HCT116 (cell line): ENCODE measurements at regions not wholly inside any gene's neighbourhood (a gene's known extent, or its start where the extent isn't known, plus 50 kb on each side); places are given as distances from the start of the nearest gene placed in this dataset.

Experiments
- ATAC-seq: fragments of 200-7000 bp; cut with Tn5 transposase; 2 replicates; pipeline ENCODE4 v1.9.1; 2020; ENCODE audit warnings: mild to moderate bottlenecking, moderate library complexity
- BruUV-seq: library from RNA; stranded (reverse); fragments of 400-500 nt; replicated peaks from 2 replicates; lab custom pipeline; 2021; lab: Mats Ljungman, UMichigan
- CTCF ChIA-PET: fragments of 300-600 bp; sonication (Branson Sonifier 250); formaldehyde crosslinking; loops from one replicate; lab custom pipeline; 2021; ENCODE audit warnings: antibody characterized with exemption; lab: Charles Lee
- POLR2A ChIA-PET: fragments of 300-600, 350-600 bp; sonication (Branson Sonifier 250); formaldehyde crosslinking; loops from one replicate; lab custom pipeline; 2021; ENCODE audit warnings: antibody characterized with exemption; lab: Charles Lee
- RAD21 ChIA-PET, 2 experiments: fragments of 300-600 bp; sonication (Branson Sonifier 250); formaldehyde crosslinking; loops; one replicate each; lab custom pipeline; 2023; ENCODE audit warnings: low total read pairs in 2 of 2; ENCODE audit not compliant: uncharacterized antibody in 2 of 2, unreplicated experiment in 2 of 2, low non-redundant PET in 1 of 2; lab: Charles Lee
- DNase-seq: peaks from one replicate; pipeline ENCODE4 v3.0.0-alpha.2; 2010; ENCODE audit warnings: low read depth, low spot score
- H2AFZ ChIP-seq: fragments of 200-600 bp; shearing (Covaris generic), sonication (generic); 2 replicates; pipeline ENCODE4 v1.6.1; 2017; ENCODE audit warnings: low read depth, mixed run types, mixed read lengths, antibody characterized with exemption, low read length; ENCODE audit not compliant: poor library complexity, severe bottlenecking
- H3K27ac ChIP-seq: 2 replicates; pipeline ENCODE4 v1.5.1; 2012; ENCODE audit warnings: low read depth, low read length
- H3K27me3 ChIP-seq: fragments of 200-600 bp; sonication (generic); 2 replicates; pipeline ENCODE4 v1.6.1; 2016; ENCODE audit warnings: mixed run types, low read length, mixed read lengths; ENCODE audit not compliant: insufficient read depth
- H3K36me3 ChIP-seq, 2 experiments: fragments of 200-500 bp in 1 of 2; fragments of 200-600 bp in 1 of 2; sonication (Bioruptor generic) in 1 of 2; sonication (generic) in 1 of 2; 2 replicates each; pipeline versions ENCODE4 v1.5.1 to v1.6.1; 2014 to 2016; ENCODE audit warnings: low read length in 2 of 2, inconsistent platforms in 1 of 2, mixed read lengths in 1 of 2, mixed run types in 1 of 2; ENCODE audit not compliant: insufficient read depth in 2 of 2, control insufficient read depth in 1 of 2
- H3K4me1 ChIP-seq, 2 experiments: fragments of 200-600 bp in 1 of 2; sonication (generic) in 1 of 2; 2 replicates each; pipeline versions ENCODE4 v1.5.1 to v1.6.1; 2012 to 2017; ENCODE audit warnings: low read length in 2 of 2, inconsistent platforms in 1 of 2, mild to moderate bottlenecking in 1 of 2, mixed read lengths in 1 of 2, mixed run types in 1 of 2, moderate library complexity in 1 of 2; ENCODE audit not compliant: insufficient read depth in 2 of 2, control insufficient read depth in 1 of 2
- H3K4me2 ChIP-seq: fragments of 200-600 bp; sonication (generic); 2 replicates; pipeline ENCODE4 v1.6.1; 2017; ENCODE audit warnings: mixed run types, low read length, mixed read lengths
- H3K4me3 ChIP-seq, 2 experiments: fragments of 200-600 bp in 1 of 2; sonication (generic) in 1 of 2; replicated peaks in 1 of 2; 2 replicates each; pipeline ENCODE4 v1.5.1; 2011 to 2016; ENCODE audit warnings: low read length in 2 of 2, control low read depth in 1 of 2, low read depth in 1 of 2, mild to moderate bottlenecking in 1 of 2, mixed read lengths in 1 of 2, mixed run types in 1 of 2
- H3K79me2 ChIP-seq: fragments of 200-600 bp; sonication (generic); 2 replicates; pipeline ENCODE4 v1.6.1; 2017; ENCODE audit warnings: mild to moderate bottlenecking, mixed run types, low read length, moderate library complexity, mixed read lengths; ENCODE audit not compliant: insufficient read depth
- H3K9ac ChIP-seq: fragments of 200-600 bp; sonication (generic); 2 replicates; pipeline ENCODE4 v1.6.1; 2016; ENCODE audit warnings: low read length, mixed read lengths
- H3K9me2 ChIP-seq: fragments of 200-600 bp; sonication (generic), shearing (Covaris generic); 2 replicates; pipeline ENCODE4 v1.6.1; 2017; ENCODE audit warnings: mixed run types, mild to moderate bottlenecking, moderate library complexity; ENCODE audit not compliant: insufficient read depth
- H3K9me3 ChIP-seq, 2 experiments: fragments of 200-500 bp in 1 of 2; fragments of 200-600 bp in 1 of 2; sonication (Bioruptor generic) in 1 of 2; sonication (generic) in 1 of 2; 2 replicates each; pipeline ENCODE4 v1.6.1; 2014 to 2017; ENCODE audit warnings: low read length in 2 of 2, mixed read lengths in 2 of 2, inconsistent platforms in 1 of 2, low read depth in 1 of 2, mild to moderate bottlenecking in 1 of 2, mixed run types in 1 of 2, moderate library complexity in 1 of 2; ENCODE audit not compliant: control insufficient read depth in 1 of 2, insufficient read depth in 1 of 2
- H4K20me1 ChIP-seq: fragments of 200-600 bp; sonication (generic), shearing (Covaris generic); 2 replicates; pipeline ENCODE4 v1.6.1; 2017; ENCODE audit warnings: mixed run types, mild to moderate bottlenecking, moderate library complexity; ENCODE audit not compliant: insufficient read depth
- CBX3 ChIP-seq: IDR thresholded peaks from 2 replicates; pipeline ENCODE4 v1.6.1; 2012; ENCODE audit warnings: low read depth
- CEBPB ChIP-seq: IDR thresholded peaks from 2 replicates; pipeline ENCODE4 v1.6.1; 2012; ENCODE audit warnings: low read depth
- ELF1 ChIP-seq: IDR thresholded peaks from 2 replicates; pipeline ENCODE4 v1.6.1; 2012; ENCODE audit warnings: low read depth, borderline replicate concordance
- FOSL1 ChIP-seq: IDR thresholded peaks from 2 replicates; pipeline ENCODE4 v1.6.1; 2012; ENCODE audit warnings: low read depth
- JUND ChIP-seq: IDR thresholded peaks from 2 replicates; pipeline ENCODE4 v1.6.1; 2012
- POLR2A ChIP-seq: IDR thresholded peaks from 2 replicates; pipeline ENCODE4 v1.7.0; 2011; ENCODE audit warnings: borderline replicate concordance; ENCODE audit not compliant: insufficient read depth, insufficient read length; ENCODE audit errors: extremely low read depth
- POLR2AphosphoS5 ChIP-seq: IDR thresholded peaks from 2 replicates; pipeline ENCODE4 v1.6.1; 2011; ENCODE audit warnings: mild to moderate bottlenecking, low read depth, low read length, moderate library complexity
- RAD21 ChIP-seq: IDR thresholded peaks from 2 replicates; pipeline ENCODE4 v1.6.1; 2012; ENCODE audit warnings: low read depth, mild to moderate bottlenecking
- SIN3A ChIP-seq: IDR thresholded peaks from 2 replicates; pipeline ENCODE4 v1.6.1; 2012; ENCODE audit warnings: low read depth
- SP1 ChIP-seq: IDR thresholded peaks from 2 replicates; pipeline ENCODE4 v1.6.1; 2012; ENCODE audit warnings: low read depth
- SRF ChIP-seq: IDR thresholded peaks from 2 replicates; pipeline ENCODE4 v1.6.1; 2012; ENCODE audit warnings: low read depth
- TCF7L2 ChIP-seq: IDR thresholded peaks from 2 replicates; pipeline ENCODE4 v1.7.0; 2011; ENCODE audit warnings: borderline replicate concordance, inconsistent platforms; ENCODE audit not compliant: insufficient read depth, insufficient read length; ENCODE audit errors: extremely low read depth
- YY1 ChIP-seq: IDR thresholded peaks from 2 replicates; pipeline ENCODE4 v1.6.1; 2011; ENCODE audit warnings: low read length, low read depth, moderate library complexity, mild to moderate bottlenecking; ENCODE audit not compliant: insufficient replicate concordance; ENCODE audit errors: extremely low read depth
- ZFX ChIP-seq: fragments of 450-650 bp; IDR thresholded peaks from 2 replicates; pipeline ENCODE4 v1.6.1; 2017
- ZNF274 ChIP-seq: fragments of 200-500 bp; sonication (Bioruptor generic); IDR thresholded peaks from 2 replicates; pipeline ENCODE4 v1.6.1; 2014; ENCODE audit warnings: mild to moderate bottlenecking, low read depth, low read length, inconsistent platforms
- intact Hi-C: fragments of 100-400 bp; cut with micrococcal nuclease; formaldehyde crosslinking; loops from 2 replicates; pipeline ENCODE4 v1.10.0; 2022
- TF ChIP-seq, protein P1 (sequence below): IDR thresholded peaks from 2 replicates; pipeline ENCODE4 v1.6.1; 2012
- TF ChIP-seq, protein P2 (sequence below), 3 experiments: fragments of 200-600 bp in 1 of 3; sonication (generic) in 1 of 3; IDR thresholded peaks in 2 of 3; conservative IDR thresholded peaks in 1 of 3; 2 replicates each; pipeline ENCODE4 v1.5.1; 2012 to 2017; ENCODE audit warnings: low read depth in 2 of 3, low read length in 2 of 3, antibody characterized with exemption in 1 of 3, borderline replicate concordance in 1 of 3, control low read depth in 1 of 3, mild to moderate bottlenecking in 1 of 3, mixed read lengths in 1 of 3, mixed run types in 1 of 3, moderate library complexity in 1 of 3; ENCODE audit not compliant: insufficient read depth in 1 of 3
- TF ChIP-seq, protein P3 (sequence below): IDR thresholded peaks from 2 replicates; pipeline ENCODE4 v1.6.1; 2012; ENCODE audit warnings: low read depth
- TF ChIP-seq, protein P4 (sequence below): IDR thresholded peaks from 2 replicates; pipeline ENCODE4 v1.6.1; 2011; ENCODE audit warnings: mild to moderate bottlenecking, low read length, moderate library complexity; ENCODE audit not compliant: insufficient replicate concordance; ENCODE audit errors: extremely low read depth
- TF ChIP-seq, protein P5 (sequence below): IDR thresholded peaks from 2 replicates; pipeline ENCODE4 v1.6.1; 2012

DNA sequence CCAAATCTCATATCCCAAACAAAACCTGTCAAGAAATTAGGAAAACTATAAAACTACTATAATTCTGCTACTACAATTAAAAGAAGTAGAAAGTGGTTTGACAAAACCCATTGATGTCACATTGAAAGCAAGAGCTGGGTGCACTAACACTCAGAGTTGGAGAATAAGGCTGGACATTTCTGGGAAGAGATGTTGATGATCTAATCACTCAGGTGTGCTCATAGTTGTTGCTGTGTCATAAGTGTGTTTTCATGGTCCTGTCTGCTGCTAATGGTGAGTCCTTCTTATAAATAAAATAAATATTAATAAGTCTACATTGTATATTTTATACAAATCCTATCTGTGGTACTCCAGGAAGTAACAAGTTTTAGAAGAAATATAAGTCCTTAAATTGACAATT is 168.2 kb upstream of the LRP1B start:
- Histone ChIP-seq H3K79me2 (no peaks in the 10 kb centered on the region), H3K27me3 (no peaks in the 10 kb centered on the region), H3K4me2 (no peak overlapping the region), H3K9me3 (no peaks in the 10 kb centered on the region), H2AFZ (no peak overlapping the region), H4K20me1 (no peaks in the 10 kb centered on the region), H3K36me3 (no peaks in the 10 kb centered on the region)
- BruUV-seq = no TSS peak
- DNase-seq = no peak
- TF ChIP-seq, protein P1, sequence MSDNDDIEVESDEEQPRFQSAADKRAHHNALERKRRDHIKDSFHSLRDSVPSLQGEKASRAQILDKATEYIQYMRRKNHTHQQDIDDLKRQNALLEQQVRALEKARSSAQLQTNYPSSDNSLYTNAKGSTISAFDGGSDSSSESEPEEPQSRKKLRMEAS = no peak
- TF ChIP-seq POLR2AphosphoS5 = no peak
- no peak for TF ChIP-seq ELF1
- no peak for TF ChIP-seq YY1
- TF ChIP-seq, protein P2, sequence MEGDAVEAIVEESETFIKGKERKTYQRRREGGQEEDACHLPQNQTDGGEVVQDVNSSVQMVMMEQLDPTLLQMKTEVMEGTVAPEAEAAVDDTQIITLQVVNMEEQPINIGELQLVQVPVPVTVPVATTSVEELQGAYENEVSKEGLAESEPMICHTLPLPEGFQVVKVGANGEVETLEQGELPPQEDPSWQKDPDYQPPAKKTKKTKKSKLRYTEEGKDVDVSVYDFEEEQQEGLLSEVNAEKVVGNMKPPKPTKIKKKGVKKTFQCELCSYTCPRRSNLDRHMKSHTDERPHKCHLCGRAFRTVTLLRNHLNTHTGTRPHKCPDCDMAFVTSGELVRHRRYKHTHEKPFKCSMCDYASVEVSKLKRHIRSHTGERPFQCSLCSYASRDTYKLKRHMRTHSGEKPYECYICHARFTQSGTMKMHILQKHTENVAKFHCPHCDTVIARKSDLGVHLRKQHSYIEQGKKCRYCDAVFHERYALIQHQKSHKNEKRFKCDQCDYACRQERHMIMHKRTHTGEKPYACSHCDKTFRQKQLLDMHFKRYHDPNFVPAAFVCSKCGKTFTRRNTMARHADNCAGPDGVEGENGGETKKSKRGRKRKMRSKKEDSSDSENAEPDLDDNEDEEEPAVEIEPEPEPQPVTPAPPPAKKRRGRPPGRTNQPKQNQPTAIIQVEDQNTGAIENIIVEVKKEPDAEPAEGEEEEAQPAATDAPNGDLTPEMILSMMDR (IDR thresholded peaks at IDR 0.05 in 2 of 3, conservative IDR thresholded peaks at IDR 0.05 in 1 of 3; ENCODE audit: borderline replicate concordance in 1 of 3, insufficient read depth in 1 of 3, low read depth in 2 of 3, low read length in 2 of 3) = no peak
- TF ChIP-seq ZFX = no peak
- TF ChIP-seq TCF7L2 = no peak
- no peak for TF ChIP-seq POLR2A
- TF ChIP-seq, protein P3, sequence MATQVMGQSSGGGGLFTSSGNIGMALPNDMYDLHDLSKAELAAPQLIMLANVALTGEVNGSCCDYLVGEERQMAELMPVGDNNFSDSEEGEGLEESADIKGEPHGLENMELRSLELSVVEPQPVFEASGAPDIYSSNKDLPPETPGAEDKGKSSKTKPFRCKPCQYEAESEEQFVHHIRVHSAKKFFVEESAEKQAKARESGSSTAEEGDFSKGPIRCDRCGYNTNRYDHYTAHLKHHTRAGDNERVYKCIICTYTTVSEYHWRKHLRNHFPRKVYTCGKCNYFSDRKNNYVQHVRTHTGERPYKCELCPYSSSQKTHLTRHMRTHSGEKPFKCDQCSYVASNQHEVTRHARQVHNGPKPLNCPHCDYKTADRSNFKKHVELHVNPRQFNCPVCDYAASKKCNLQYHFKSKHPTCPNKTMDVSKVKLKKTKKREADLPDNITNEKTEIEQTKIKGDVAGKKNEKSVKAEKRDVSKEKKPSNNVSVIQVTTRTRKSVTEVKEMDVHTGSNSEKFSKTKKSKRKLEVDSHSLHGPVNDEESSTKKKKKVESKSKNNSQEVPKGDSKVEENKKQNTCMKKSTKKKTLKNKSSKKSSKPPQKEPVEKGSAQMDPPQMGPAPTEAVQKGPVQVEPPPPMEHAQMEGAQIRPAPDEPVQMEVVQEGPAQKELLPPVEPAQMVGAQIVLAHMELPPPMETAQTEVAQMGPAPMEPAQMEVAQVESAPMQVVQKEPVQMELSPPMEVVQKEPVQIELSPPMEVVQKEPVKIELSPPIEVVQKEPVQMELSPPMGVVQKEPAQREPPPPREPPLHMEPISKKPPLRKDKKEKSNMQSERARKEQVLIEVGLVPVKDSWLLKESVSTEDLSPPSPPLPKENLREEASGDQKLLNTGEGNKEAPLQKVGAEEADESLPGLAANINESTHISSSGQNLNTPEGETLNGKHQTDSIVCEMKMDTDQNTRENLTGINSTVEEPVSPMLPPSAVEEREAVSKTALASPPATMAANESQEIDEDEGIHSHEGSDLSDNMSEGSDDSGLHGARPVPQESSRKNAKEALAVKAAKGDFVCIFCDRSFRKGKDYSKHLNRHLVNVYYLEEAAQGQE = no peak
- no peak for TF ChIP-seq RAD21
- no peak for TF ChIP-seq SIN3A
- TF ChIP-seq CBX3 = no peak
- TF ChIP-seq, protein P4, sequence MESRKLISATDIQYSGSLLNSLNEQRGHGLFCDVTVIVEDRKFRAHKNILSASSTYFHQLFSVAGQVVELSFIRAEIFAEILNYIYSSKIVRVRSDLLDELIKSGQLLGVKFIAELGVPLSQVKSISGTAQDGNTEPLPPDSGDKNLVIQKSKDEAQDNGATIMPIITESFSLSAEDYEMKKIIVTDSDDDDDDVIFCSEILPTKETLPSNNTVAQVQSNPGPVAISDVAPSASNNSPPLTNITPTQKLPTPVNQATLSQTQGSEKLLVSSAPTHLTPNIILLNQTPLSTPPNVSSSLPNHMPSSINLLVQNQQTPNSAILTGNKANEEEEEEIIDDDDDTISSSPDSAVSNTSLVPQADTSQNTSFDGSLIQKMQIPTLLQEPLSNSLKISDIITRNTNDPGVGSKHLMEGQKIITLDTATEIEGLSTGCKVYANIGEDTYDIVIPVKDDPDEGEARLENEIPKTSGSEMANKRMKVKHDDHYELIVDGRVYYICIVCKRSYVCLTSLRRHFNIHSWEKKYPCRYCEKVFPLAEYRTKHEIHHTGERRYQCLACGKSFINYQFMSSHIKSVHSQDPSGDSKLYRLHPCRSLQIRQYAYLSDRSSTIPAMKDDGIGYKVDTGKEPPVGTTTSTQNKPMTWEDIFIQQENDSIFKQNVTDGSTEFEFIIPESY = no peak
- no peak for TF ChIP-seq SRF
- no peak for TF ChIP-seq SP1
- no peak for TF ChIP-seq JUND
- no peak for TF ChIP-seq CEBPB
- TF ChIP-seq FOSL1 = no peak
- TF ChIP-seq, protein P5, sequence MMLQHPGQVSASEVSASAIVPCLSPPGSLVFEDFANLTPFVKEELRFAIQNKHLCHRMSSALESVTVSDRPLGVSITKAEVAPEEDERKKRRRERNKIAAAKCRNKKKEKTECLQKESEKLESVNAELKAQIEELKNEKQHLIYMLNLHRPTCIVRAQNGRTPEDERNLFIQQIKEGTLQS = no peak
- no peak for TF ChIP-seq ZNF274
- TF ChIP-seq, all 23 proteins: peak for 0
- H3K4me3 ChIP-seq = no peak overlapping the region
- no peak overlapping the region for H3K9ac ChIP-seq
- ChIA-PET RAD21 (no interaction called here), POLR2A (no interaction called here), CTCF (no interaction called here)
- H3K4me1 ChIP-seq = no peaks in the 10 kb centered on the region
- no peaks in the 10 kb centered on the region; the same call in 1 of the 2 replicates for H3K9me2 ChIP-seq
- ATAC-seq = no peak
- no peak overlapping the region for H3K27ac ChIP-seq
- intact Hi-C loops = no loop called here
